ENCODE measurements at regions not wholly inside any gene's neighbourhood (a gene's known extent, or its start where the extent isn't known, plus 50 kb on each side); places are given as distances from the start of the nearest gene placed in this dataset.
"Not testable (repeated sequence)": the region's sequence is repeated elsewhere in the genome, so short reads cannot be mapped to it uniquely, and the experiment has no call there.

DNA sequence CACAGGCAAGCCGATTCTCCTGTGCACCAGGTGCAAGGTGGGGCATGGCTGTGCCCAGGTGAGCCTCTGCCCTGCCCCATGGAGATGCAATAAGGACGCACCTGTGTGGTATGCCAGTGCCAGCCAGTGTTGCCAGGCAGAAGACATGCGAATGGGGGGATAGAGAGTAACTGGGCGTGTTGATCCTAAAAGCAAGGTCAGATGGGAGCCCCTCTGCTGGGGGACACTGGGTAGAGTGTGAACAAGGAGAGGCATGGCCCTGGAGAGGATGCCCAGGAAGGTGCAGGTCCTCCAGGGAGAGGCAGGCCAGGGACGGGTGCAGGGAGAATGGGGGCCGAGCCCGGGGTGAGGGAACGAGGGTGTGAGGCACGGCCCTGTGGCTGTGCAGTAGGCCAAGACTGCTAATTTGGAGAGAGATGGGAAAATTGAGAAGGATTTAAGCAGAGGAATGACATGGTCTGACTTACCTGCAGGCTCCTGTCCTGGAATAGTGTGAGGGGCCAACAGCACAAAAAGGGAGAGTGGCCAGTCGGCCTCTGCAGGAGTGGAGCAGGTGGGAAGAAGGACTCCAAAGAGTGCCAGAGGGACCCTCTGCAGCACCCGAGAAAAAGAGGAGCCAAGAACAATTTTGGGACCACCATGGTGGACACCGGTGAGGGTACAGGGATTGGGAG is 690.4 kb upstream of the HS6ST1 start:
- no peak for DNase-seq

DNA sequence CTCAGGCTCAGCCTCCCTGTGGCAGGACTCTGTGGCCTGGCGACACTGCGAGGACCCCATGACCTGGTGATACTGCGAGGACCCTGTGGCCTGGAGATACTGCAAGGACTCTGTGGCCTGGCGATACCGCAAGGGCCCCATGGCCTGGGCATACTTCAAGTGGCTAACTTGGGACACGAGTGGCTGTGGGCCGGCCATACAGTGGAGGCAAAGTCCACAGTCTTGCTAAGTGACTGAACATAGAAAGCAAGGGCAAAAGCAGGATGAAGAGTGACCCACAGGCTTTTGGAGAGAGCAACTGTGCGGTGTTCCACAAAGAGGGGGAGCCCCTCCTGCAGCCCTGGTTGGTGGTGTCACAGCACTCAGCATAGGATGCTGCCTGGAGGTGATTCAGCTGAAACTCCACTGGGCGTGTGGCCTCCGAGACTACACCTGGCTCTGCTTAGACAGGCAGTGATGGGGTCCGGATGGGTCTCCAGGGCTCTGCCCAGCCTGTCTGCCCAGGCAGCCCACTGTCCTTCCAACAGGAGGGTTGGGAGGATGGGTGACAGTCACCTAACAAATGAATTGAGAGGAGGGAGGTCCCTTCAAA is 691.0 kb upstream of the HS6ST1 start:
- DNase-seq: no peak

DNA sequence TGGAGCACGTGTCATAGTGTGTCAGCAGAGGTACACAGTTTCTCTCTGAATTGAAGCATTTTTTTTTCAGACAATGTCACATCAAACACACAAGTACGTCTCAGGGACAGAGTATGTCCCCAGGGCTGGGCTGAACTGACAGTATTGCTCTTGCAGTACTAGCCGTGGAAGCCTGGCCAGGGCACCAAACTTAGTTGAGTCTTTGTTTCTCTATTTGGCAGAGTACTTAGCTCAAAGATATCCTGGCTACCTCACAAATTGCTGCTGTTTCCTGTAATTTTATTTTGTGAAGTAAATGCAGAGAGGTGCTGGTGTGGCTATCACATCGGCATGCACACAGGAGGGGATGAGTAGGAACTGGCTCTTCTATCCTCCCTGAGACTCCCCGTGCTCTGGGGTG is 691.6 kb upstream of the HS6ST1 start:
- no peak for DNase-seq

DNA sequence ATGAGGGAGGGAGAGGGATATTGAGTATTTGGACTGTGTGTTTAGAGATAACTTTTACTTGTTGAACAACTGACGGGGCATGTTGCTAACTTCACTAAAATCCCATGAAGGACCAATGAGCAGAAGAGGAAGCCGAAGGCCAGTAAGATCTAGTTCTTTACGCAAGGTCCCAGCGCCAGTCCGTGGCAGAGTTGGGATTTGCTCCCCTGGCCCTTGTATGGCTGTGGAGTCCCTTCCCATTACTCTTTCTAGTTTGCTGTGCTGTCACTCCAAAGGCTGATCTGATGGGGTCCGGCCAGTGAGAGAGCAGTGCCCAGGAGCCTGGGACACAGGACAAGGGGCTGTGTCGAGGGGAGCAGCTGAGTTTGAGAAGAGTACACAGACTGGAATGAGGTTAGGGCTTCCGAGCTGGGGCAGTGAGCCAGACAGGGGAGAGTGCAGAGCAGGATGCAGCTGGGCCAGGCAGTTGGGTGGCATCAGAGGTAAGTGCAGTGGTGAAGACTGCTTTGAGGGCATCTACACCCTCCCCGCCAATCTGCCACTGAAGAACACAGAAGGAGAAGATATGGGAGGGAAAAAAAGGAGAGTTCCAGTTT is 692.9 kb upstream of the HS6ST1 start:
- DNase-seq: no peak

DNA sequence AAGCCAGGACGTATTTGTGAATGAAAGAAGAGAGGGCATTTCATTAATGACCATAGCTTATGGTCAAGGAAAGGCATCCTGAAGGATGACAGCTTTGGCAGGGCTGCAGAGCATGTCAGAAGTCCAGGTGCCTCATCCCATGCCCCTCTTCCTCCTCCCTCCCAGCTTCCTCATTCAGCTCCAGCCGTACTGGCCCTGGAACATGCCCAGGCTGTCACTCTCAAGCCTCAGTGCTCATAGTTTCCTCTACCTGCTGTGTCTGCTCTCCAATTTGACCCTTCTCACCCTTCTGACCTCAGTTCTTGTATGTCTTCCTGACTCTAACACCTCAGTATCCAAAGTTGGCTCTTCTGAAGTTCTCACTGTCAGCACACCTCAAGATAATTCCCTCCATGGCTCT is 695.8 kb upstream of the HS6ST1 start:
- DNase-seq: no peak

DNA sequence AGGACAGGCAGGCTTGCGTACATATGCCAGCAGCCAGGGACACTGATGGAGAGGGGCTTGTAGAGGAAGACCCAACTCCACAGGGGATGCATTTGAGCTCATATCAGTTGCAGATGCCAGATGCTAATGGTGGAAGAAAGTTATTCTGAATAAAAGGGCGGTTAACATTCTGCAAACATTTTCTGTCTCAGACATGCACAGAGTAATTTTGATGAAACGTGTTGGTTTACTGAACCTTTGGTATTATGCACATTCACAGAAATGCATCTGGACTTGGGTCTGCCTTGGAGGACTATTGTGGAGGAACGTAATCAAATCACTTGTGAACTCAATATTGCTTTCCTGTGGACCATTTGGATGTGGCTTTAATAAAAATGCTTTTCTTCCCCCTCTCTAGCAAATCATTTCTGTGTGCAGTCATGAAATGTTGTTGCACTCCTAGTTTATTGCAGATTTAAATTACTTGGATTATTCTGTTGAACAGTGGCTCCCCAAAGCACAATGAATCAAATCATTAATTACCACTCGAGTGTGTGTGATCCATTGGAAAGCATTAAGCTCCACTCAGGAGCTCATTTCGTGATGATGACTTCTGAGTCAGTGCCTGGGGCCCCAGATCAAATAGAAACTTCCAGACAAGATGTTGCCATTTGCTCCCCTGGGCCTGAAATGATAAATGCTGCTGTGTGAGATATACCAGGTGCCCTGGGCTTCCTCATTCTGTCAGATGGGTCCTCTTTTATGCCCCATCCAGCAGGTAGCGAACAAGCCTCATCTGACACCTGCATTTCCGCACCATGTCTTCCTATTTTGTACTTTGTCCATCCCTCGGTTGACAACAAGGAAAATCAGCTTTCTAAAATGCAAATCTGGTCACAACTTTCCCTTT is 697.0 kb upstream of the HS6ST1 start:
- DNase-seq: no peak

DNA sequence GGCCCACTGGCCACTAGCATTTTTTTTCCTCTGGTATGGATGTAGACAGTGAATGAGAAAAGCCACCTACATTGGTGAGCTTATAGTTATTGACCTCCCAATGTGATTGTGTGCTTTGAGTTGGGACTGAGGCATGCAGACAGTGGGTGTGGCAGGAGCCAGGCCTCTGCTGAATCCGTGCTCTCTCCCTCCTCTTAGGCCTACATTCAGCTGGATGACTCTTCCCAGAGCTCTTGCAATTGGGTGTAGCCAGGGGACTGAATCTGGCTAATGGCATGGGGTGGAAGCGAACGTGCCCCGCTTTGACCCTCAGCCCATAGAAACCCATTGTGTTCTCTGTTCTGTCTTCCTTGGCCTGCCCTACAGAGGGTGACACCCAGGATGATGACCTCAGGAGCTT is 698.3 kb upstream of the HS6ST1 start:
- DNase-seq: no peak

DNA sequence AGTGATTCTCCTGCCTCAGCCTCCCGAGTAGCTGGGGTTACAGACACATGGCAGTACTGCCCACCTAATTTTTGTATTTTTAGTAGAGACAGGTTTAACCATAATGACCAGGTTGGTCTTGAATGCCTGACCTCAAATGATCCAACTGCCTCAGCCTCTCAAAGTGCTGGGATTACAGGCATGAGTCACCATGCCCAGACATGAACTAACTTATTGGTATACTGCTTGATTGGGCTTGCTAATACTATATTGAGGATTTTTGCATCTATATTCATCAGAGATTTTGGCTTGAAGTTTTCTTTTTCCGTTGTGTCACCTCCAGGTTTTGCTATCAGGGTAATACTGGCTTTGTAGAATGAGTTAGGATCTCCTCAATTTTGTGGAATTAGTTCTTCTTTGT is 706.1 kb upstream of the HS6ST1 start:
- DNase-seq: no peak

DNA sequence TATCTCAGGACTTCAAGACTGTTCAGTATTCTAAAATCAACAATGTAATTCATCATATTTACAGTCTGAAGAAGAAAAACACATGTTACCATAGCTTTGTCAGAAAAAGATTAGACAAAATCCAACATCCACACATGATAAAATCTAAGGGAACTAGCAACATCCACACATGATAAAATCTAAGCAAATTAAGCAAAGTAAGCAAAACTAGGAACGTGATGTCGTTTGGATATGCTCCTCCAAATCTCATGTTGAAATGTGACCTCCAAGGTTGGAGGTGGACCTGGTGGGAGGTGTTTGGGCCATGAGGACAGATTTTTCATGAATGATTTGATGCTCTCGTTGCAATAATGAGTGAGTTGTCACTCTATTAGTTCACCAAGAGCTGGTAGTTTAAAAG is 717.3 kb upstream of the HS6ST1 start:
- no peak for DNase-seq

DNA sequence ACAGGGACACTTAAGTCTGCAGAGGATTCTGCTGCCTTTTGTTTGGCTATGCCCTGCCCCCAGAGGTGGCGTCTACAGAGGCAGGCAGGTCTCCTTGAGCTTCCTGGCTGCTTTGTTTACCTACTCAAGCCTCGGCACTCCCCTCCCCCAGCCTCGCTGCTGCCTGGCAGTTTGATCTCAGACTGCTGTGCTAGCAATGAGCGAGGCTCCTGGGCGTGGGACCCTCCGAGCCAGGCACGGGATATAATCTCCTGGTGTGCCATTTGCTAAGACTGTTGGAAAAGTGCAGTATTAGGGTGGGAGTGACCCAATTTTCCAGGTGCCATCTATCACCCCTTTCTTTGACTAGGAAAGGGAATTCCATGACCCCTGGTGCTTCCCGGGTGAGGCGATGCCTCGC is 725.0 kb upstream of the HS6ST1 start:
- not testable (repeated sequence) for DNase-seq

DNA sequence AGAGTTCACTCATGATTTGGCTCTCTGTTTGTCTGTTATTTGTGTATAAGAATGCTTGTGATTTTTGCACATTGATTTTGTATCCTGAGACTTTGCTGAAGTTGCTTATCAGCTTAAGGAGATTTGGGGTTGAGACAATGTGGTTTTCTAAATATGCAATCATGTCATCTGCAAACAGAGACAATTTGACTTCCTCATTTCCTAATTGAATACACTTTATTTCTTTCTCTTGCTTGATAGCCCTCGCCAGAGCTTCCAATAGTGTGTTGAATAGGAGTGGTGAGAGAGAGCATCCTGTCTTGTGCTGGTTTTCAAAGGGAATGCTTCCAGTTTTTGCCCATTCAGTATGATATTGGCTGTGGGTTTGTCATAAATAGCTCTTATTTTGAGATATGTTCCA is 727.8 kb upstream of the HS6ST1 start:
- not testable (repeated sequence) for DNase-seq

DNA sequence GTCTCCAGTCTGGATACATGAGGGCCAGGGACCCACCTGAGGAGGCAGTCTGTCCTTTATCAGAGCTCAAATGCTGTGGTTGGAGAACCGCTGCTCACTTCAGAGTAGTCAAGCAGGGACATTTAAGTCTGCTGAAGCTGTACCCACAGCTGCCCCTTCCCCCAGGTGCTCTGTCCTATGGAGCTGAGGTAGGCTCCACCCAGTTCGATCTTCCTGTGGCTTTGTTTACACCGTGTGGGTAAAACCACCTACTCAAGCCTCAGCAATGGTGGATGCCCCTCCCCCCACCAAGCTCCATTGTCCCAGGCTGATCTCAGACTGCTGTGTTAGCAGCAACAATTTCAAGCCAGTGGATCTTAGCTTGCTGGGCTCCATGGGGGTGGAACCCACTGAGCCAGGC is 731.4 kb upstream of the HS6ST1 start:
- DNase-seq: no peak

DNA sequence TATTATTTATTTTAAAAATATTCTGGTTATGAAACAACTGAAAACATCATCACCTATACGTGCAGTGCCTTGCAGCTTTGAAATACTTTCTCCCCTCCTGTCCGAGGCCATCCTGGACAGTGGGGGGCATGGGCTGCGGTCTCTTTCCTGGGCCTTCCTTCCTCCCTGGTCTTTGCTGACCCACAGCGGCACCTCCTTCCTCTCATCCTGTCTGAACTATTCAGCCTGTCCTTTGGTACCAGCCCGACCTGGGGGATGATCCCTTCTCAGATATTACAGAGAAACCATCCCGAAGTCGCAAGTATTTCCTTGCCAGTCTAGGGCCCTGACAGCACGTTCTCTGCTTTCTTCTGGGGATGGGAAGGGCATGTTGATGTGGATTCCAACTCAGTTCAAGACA is 736.6 kb upstream of the HS6ST1 start:
- DNase-seq: no peak

DNA sequence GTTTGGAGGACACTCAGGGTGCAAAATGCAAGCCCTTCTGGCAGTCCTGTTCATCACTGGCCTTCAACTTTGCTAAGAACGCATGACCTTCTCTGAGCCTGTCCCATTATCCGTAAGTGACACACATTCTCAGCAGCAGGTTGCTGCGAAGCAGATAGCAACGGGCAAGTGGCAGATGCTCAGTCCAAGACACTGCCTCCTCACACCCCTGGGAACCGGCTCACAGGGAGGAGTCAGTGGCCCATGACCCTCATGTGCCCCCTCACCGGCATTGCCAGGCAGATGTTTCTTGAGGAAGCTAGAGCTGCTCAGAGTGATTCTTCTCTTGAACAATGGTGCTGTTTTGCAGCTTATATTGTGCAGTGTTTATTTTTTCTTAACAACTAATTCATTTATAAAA is 737.2 kb upstream of the HS6ST1 start:
- no peak for DNase-seq

DNA sequence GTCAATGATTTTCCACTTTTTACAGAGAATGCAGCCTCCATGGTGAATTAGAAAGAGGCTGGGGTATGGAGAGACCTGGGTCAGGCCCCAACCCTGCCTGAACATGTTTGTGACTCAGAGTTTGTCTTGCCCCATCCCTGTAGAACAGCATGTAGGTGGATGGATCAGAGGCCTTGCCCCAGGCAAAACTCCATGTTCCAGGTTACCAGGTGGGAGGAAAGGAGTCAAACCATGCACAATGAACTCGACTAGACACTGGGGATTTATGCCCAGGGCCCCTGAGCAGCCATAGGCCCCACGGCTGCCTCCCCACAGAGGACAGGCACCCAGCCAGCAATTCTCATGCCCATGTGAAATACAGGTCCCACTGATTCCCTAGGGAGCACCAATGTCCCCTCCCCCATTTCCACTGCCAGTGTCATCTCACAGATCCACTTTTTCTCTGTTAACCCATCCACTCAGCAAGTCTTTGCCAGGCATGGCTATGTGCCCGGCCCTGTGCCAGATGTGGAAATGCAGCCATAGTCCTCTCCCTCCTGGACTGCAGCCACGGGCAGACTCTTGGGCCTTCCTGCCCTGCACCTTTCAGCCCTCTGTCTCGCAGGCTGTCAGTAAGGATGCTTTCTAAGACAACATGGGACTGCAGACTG is 737.8 kb upstream of the HS6ST1 start:
- DNase-seq: no peak

DNA sequence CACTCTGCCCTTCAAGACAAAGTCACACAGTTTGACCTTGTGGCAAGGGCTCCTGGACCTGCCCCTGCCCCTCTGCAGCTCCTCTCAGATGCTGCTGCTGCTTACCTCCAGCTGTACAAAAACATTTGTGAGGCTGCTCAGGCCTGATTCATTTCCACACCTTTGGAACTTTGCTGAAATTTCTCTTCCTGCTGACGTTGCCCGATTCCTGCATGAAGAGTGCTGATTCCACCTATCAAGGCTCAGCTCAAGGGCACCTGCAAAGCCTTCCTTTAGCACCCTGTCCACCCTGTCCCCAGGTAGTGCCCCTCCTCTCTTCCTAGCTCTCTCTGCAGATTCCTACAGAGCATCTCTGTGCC is 738.3 kb upstream of the HS6ST1 start:
- no peak for DNase-seq

DNA sequence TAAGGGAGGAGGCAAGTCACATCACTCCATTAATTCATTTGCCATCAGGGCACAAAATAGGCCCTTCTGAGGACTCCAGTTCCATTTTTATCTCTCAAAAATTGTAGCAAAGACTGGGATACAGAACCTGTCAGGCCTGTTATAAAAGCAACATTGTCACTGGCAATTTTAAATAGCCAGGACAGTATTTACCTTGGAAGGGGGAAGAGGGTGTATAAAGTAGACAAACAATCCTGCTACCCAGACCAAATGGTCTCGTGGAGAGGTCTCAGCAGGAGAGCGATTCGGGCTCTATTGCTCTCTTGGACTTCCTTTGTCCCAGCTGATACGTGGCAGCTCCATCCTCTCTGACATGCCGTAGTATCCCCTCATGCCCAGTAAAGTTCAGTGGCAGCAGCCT is 740.3 kb upstream of the HS6ST1 start:
- no peak for DNase-seq

DNA sequence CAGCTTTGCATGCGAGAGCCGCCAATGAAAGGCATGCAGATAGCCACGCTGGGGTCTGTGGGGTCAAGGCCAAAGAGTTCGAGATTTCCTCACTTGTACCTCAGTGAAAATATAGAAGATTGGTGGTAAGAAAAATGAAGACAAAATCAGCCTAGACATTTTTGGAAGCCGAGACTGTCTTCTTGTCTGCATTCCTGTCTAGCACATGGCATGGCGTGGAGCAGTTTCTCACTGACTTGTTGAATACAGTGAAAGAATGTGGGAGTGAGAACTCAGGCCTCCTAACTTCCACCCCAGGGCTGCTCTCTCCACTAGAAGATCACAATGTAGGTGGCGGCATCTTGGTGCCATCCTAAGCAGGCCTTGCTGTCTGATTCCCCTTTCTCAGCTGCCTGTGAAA is 740.8 kb upstream of the HS6ST1 start:
- no peak for DNase-seq

DNA sequence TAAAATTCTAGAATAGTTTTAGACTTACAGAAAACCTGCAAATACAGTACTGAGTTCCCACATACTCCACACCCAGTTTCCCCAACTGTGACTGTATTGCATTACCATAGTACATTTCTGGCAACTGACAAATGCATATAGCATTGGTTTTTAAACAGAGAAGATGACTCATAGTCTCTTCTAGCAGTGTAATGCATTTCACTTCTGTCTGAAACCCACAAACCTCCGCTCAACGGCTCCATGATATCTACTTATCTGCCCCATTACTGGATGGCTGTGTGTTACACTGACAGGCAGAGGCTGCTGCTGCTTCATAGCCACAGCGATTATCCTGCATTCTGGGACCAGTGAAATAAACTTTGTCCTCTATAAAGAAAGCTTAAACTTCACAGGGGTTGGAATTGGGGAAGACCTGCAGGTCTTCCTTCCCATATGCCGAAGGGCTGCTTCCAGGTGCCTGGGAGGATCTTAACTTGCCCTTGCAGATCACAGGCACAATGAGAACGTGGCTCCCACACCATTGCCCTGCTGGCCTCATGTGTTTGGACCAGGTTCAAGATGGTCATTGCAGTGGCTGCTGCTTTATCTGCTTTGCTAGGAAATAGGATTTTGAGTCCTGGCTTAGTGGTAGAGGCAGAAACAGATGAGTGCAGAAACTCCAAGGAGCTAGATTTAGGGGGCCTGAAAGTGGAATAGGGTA is 742.6 kb upstream of the HS6ST1 start:
- DNase-seq: peak; percentile 5

DNA sequence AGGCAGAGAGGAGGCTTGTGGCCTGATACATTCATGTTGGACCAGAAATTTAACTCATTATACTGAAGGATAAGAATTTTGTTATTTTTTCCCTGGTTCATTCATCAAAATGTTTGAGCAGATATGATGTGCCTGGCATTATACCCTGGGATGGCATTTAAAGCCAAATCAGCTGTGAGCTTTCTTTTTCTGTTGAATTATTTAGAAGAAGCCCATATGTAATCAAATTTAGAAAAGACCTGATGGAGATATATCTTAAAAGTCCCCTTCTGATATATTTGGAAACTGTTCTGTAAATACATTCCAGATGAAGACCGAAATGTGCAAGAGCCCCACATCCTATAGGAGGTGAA is 743.1 kb upstream of the HS6ST1 start:
- DNase-seq: no peak

DNA sequence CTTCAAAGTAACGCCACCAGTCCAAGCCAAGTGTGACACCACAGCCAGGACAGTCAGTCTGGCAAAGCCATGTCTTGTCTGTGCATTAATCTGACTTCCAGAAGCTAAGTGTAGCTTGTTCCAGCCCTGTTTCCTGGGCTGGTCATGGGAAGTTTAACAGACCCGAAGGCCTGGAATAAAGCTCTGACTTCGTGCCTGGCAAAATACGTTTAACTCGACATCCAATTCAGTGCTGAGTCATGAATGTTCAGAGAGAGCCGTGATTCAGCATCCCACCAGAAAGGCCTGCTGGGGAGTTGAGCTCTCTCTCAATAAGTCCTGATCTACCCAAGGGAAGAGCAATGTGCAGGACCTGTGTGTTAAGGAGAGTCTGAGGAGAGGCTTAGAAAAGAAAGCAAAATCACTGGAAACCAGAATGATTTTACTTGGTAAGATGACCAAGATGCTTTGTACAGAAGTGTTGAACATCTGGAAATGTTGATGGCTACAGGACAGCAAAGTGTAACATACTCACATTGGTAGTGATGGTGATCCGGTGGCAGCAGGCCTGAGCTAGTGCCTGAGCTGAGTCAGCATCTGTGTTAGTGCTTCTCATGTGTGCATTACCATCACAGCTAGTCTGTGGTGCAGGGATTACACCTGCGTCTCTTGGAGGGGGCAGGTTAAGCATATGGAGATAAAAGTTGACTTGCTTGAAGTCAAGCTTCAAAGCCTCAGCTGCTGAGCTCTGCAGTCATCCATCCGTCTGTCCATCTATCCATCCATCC is 743.7 kb upstream of the HS6ST1 start:
- DNase-seq: no peak

DNA sequence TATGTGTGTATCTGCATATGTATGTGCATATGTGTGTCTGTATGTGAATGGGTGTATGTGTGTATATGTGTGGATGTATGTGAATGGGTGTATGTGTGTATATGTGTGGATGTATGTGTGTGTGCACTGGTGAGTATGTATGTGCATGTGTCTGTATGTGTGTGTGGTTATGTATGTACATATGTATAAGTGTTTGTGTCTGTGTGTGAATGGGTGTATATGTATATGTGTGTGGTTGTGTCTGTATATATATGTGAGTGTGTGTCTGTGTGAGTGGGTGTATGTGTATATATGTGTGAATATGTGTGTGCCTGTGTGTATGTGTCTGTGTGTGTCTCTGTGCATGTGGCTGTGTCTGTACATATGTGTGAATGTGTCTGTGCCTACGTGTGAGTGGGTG is 748.4 kb upstream of the HS6ST1 start:
- no peak for DNase-seq

All from stimulated activated CD4-positive, alpha-beta T cell treated with anti-CD3 and anti-CD28 coated beads, Interleukin-15, amount 100 ng/mL, for 24 hours (primary cell).